ENCODE measurements at regions not wholly inside any gene's neighbourhood (a gene's known extent, or its start where the extent isn't known, plus 50 kb on each side); places are given as distances from the start of the nearest gene placed in this dataset.

DNA sequence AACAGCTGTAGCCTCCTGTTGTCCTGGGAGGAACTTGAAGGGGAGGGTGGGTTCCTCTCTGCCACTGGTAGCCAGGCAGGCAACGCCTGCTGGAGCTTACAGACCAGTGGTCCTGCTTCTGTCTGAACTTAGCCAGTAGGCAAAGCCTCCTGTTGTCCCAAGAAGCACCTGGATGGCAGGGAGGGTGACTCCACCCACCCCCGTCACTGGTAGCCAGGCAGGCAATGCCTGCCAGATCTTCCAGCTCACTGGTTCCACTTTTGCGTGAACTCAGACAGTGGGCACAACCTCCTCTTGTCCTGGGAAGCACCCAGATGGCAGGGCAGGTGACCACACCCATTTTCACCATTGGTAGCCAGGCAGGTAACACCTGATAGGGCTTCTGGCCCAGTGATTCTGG lies 203.5 kb upstream of the DIPK2B start:
- Histone ChIP-seq H2AFZ (ENCODE audit: low read length) (no peak overlapping the region), H3K79me2 (ENCODE audit: insufficient read depth, low read length) (no peaks in the 10 kb centered on the region), H3K4me1 (ENCODE audit: insufficient read depth, low read length) (no peaks in the 10 kb centered on the region), H4K20me1 (ENCODE audit: insufficient read depth, low read length) (no peaks in the 10 kb centered on the region), H3K27me3 (ENCODE audit: control insufficient read depth in 1 of 2, insufficient read depth in 2 of 2, low read length in 2 of 2) (no peaks in the 10 kb centered on the region), H3K36me3 (replicated peaks in 1 of 2; ENCODE audit: control insufficient read depth in 1 of 2, insufficient read depth in 2 of 2, low read length in 2 of 2) (no peaks in the 10 kb centered on the region), H3K27ac (ENCODE audit: extremely low read length, insufficient read depth, low read length) (no peak overlapping the region), H3K9ac (ENCODE audit: insufficient read depth, low read depth, low read length) (no peak overlapping the region), H3K4me3 (replicated peaks in 1 of 3; ENCODE audit: insufficient read depth in 1 of 3, low read depth in 2 of 3, low read length in 3 of 3) (no peak overlapping the region), H3K9me3 (ENCODE audit: low read length) (no peaks in the 10 kb centered on the region), H3K4me2 (ENCODE audit: low read depth, low read length) (no peak overlapping the region)
- POLR2A ChIA-PET, result no interaction called here
- no peak for ATAC-seq
- CTCF ChIA-PET (ENCODE audit: low intra/inter-chr PET ratio, low total read pairs), result no interaction called here
- no CpG with 5 or more reads among the region's 3 CpGs for WGBS (ENCODE audit: low lambda C conversion rate)
- FAIRE-seq, result no peak
- BruUV-seq (replicated peaks), result no TSS peak
- intact Hi-C loops (cut with micrococcal nuclease; ENCODE audit: unreplicated experiment), result no loop called here
- TF ChIP-seq RFX5 (IDR thresholded peaks at IDR 0.05; ENCODE audit: low read depth, low read length), result peak; percentile 91
- TF ChIP-seq, protein P1, sequence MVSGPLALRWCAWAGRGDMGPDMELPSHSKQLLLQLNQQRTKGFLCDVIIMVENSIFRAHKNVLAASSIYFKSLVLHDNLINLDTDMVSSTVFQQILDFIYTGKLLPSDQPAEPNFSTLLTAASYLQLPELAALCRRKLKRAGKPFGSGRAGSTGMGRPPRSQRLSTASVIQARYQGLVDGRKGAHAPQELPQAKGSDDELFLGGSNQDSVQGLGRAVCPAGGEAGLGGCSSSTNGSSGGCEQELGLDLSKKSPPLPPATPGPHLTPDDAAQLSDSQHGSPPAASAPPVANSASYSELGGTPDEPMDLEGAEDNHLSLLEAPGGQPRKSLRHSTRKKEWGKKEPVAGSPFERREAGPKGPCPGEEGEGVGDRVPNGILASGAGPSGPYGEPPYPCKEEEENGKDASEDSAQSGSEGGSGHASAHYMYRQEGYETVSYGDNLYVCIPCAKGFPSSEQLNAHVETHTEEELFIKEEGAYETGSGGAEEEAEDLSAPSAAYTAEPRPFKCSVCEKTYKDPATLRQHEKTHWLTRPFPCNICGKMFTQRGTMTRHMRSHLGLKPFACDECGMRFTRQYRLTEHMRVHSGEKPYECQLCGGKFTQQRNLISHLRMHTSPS (CRISPR knock-in tag; IDR thresholded peaks at IDR 0.05; ENCODE audit: low read depth), result no peak
- no peak for DNase-seq (ENCODE audit: low spot score)
- in situ Hi-C loops (cut with HindIII; ENCODE audit: extremely low pct_ligation_motif_present, low pct_unique_long_range_greater_than_20kb), result no loop called here

DNA sequence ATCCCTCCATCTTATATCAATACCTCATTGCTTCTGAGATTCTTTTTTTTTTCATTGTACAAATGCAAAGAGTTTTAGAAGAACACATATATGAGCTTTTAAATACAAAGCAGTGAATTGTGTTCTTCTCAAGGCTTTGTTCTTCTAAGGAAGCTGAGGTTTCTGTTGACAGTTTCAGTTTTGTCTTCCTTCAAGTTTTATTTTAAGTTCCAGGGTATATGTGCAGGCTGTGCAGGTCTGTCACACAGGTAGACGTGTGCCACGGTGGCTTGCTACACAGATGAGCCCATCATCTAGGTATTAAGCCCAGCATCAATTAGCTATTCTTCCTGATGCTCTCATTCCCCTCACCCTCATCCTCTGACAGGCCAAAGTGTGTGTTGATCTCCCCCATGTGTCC lies 201.2 kb upstream of the DIPK2B start:
- CTCF ChIA-PET (ENCODE audit: low intra/inter-chr PET ratio, low total read pairs), result no interaction called here
- in situ Hi-C loops (cut with HindIII; ENCODE audit: extremely low pct_ligation_motif_present, low pct_unique_long_range_greater_than_20kb) (no loop called here), intact Hi-C loops (cut with micrococcal nuclease; ENCODE audit: unreplicated experiment) (no loop called here)
- H3K4me3 ChIP-seq (replicated peaks in 1 of 3; ENCODE audit: insufficient read depth in 1 of 3, low read depth in 2 of 3, low read length in 3 of 3), result no peak overlapping the region
- H3K4me1 ChIP-seq (ENCODE audit: insufficient read depth, low read length), result no peaks in the 10 kb centered on the region
- no peak overlapping the region for H2AFZ ChIP-seq (ENCODE audit: low read length)
- no peaks in the 10 kb centered on the region for H3K36me3 ChIP-seq (replicated peaks in 1 of 2; ENCODE audit: control insufficient read depth in 1 of 2, insufficient read depth in 2 of 2, low read length in 2 of 2)
- H3K27me3 ChIP-seq (ENCODE audit: control insufficient read depth in 1 of 2, insufficient read depth in 2 of 2, low read length in 2 of 2), result no peaks in the 10 kb centered on the region
- FAIRE-seq (no peak), DNase-seq (ENCODE audit: low spot score) (no peak), ATAC-seq (no peak)
- BruUV-seq (replicated peaks), result no TSS peak
- H4K20me1 ChIP-seq (ENCODE audit: insufficient read depth, low read length), result no peaks in the 10 kb centered on the region
- WGBS (ENCODE audit: low lambda C conversion rate), result 0% methylated on average over 2 of the region's 2 CpGs
- no peak overlapping the region for H3K27ac ChIP-seq (ENCODE audit: extremely low read length, insufficient read depth, low read length)
- POLR2A ChIA-PET, result no interaction called here
- no peaks in the 10 kb centered on the region for H3K9me3 ChIP-seq (ENCODE audit: low read length)
- no peak overlapping the region for H3K4me2 ChIP-seq (ENCODE audit: low read depth, low read length)
- H3K9ac ChIP-seq (ENCODE audit: insufficient read depth, low read depth, low read length), result no peak overlapping the region
- H3K79me2 ChIP-seq (ENCODE audit: insufficient read depth, low read length), result no peaks in the 10 kb centered on the region
- TF ChIP-seq RBFOX2 (IDR thresholded peaks at IDR 0.05; ENCODE audit: low read depth, low read length) (no peak), ZNF605 (CRISPR knock-in tag; IDR thresholded peaks at IDR 0.05) (no peak), NFYC (CRISPR knock-in tag; IDR thresholded peaks at IDR 0.05) (no peak), ZNF598 (CRISPR knock-in tag; IDR thresholded peaks at IDR 0.05; ENCODE audit: borderline replicate concordance) (no peak), ATF7-NPFF (CRISPR knock-in tag; IDR thresholded peaks at IDR 0.05; ENCODE audit: low read depth) (no peak), FOXJ3 (CRISPR knock-in tag; IDR thresholded peaks at IDR 0.05; ENCODE audit: borderline replicate concordance) (no peak), ZNF768 (CRISPR knock-in tag; IDR thresholded peaks at IDR 0.05) (no peak), ETV6 (CRISPR knock-in tag; conservative IDR thresholded peaks at IDR 0.05) (no peak)
- TF ChIP-seq, protein P2, sequence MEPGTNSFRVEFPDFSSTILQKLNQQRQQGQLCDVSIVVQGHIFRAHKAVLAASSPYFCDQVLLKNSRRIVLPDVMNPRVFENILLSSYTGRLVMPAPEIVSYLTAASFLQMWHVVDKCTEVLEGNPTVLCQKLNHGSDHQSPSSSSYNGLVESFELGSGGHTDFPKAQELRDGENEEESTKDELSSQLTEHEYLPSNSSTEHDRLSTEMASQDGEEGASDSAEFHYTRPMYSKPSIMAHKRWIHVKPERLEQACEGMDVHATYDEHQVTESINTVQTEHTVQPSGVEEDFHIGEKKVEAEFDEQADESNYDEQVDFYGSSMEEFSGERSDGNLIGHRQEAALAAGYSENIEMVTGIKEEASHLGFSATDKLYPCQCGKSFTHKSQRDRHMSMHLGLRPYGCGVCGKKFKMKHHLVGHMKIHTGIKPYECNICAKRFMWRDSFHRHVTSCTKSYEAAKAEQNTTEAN (CRISPR knock-in tag; conservative IDR thresholded peaks at IDR 0.05), result no peak
- TF ChIP-seq, protein P3, sequence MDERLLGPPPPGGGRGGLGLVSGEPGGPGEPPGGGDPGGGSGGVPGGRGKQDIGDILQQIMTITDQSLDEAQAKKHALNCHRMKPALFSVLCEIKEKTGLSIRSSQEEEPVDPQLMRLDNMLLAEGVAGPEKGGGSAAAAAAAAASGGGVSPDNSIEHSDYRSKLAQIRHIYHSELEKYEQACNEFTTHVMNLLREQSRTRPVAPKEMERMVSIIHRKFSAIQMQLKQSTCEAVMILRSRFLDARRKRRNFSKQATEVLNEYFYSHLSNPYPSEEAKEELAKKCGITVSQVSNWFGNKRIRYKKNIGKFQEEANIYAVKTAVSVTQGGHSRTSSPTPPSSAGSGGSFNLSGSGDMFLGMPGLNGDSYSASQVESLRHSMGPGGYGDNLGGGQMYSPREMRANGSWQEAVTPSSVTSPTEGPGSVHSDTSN (CRISPR knock-in tag; IDR thresholded peaks at IDR 0.05), result no peak
- TF ChIP-seq, protein P4, sequence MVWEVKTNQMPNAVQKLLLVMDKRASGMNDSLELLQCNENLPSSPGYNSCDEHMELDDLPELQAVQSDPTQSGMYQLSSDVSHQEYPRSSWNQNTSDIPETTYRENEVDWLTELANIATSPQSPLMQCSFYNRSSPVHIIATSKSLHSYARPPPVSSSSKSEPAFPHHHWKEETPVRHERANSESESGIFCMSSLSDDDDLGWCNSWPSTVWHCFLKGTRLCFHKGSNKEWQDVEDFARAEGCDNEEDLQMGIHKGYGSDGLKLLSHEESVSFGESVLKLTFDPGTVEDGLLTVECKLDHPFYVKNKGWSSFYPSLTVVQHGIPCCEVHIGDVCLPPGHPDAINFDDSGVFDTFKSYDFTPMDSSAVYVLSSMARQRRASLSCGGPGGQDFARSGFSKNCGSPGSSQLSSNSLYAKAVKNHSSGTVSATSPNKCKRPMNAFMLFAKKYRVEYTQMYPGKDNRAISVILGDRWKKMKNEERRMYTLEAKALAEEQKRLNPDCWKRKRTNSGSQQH (CRISPR knock-in tag; IDR thresholded peaks at IDR 0.05; ENCODE audit: low read depth), result no peak
- TF ChIP-seq, protein P5, sequence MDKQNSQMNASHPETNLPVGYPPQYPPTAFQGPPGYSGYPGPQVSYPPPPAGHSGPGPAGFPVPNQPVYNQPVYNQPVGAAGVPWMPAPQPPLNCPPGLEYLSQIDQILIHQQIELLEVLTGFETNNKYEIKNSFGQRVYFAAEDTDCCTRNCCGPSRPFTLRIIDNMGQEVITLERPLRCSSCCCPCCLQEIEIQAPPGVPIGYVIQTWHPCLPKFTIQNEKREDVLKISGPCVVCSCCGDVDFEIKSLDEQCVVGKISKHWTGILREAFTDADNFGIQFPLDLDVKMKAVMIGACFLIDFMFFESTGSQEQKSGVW (CRISPR knock-in tag; IDR thresholded peaks at IDR 0.05; ENCODE audit: borderline replicate concordance), result no peak
